A549 (cell line): ENCODE measurements at regions not wholly inside any gene's neighbourhood (a gene's known extent, or its start where the extent isn't known, plus 50 kb on each side); places are given as distances from the start of the nearest gene placed in this dataset.

Experiments used
- ATAC-seq, 2 experiments: fragments of 200-7000 bp in 1 of 2; fragments of >200 bp in 1 of 2; cut with Nextera tagmentation in 1 of 2; cut with Tn5 transposase in 1 of 2; 3 replicates each; pipeline versions ENCODE4 v1.8.0 to v1.9.1; 2018 to 2020; ENCODE audit warnings: mild to moderate bottlenecking in 1 of 2, moderate library complexity in 1 of 2
- CTCF ChIA-PET: fragments of 300-600 bp; sonication (Branson Sonifier 250); formaldehyde crosslinking; extraction: SDS; loops from one replicate; lab custom pipeline; 2021; ENCODE audit warnings: antibody characterized with exemption, inconsistent platforms; lab: Yijun Ruan, JAX
- POLR2A ChIA-PET: fragments of 350-600 bp; formaldehyde crosslinking; extraction: SDS; loops from one replicate; lab custom pipeline; 2021; ENCODE audit warnings: antibody characterized with exemption, inconsistent platforms; lab: Yijun Ruan, JAX
- DNase-seq, 2 experiments: peaks; one replicate each; pipeline versions ENCODE4 v3.0.0 to v3.0.0-alpha.2; 2011 to 2016; ENCODE audit warnings: low read depth in 1 of 2, low spot score in 1 of 2
- FAIRE-seq: peaks from 2 replicates; lab custom pipeline; 2011; peaks lifted over from hg19 to GRCh38; lab: Jason Lieb, UNC
- H3K27ac ChIP-seq, 2 experiments: fragments of >200 bp; sonication (Bioruptor Twin); formaldehyde crosslinking; 3 replicates each; pipeline ENCODE4 v1.5.1; 2016 to 2017
- H3K4me1 ChIP-seq: fragments of >200 bp; sonication (Bioruptor Twin); formaldehyde crosslinking; 3 replicates; pipeline ENCODE4 v1.6.1; 2016
- H3K4me2 ChIP-seq: fragments of >200 bp; sonication (Bioruptor Twin); formaldehyde crosslinking; 3 replicates; pipeline ENCODE4 v1.6.1; 2016
- H3K4me3 ChIP-seq: fragments of >200 bp; sonication (Bioruptor Twin); formaldehyde crosslinking; 3 replicates; pipeline ENCODE4 v1.5.1; 2016
- H3K9me3 ChIP-seq: fragments of >200 bp; sonication (Bioruptor Twin); formaldehyde crosslinking; 3 replicates; pipeline ENCODE4 v1.6.1; 2016
- BCL3 ChIP-seq: fragments of >200 bp; sonication (Bioruptor Twin); formaldehyde crosslinking; IDR thresholded peaks from 3 replicates; pipeline ENCODE4 v1.6.1; 2016
- CEBPB ChIP-seq, 2 experiments: fragments of >200 bp in 1 of 2; sonication (Bioruptor Twin) in 1 of 2; formaldehyde crosslinking in 1 of 2; IDR thresholded peaks; 2 replicates each; pipeline ENCODE4 v1.6.1; 2012 to 2016
- E2F6 ChIP-seq: IDR thresholded peaks from 2 replicates; pipeline ENCODE4 v1.6.1; 2012; ENCODE audit warnings: low read depth, borderline replicate concordance
- EHMT2 ChIP-seq: fragments of 200-600 bp; sonication (generic); IDR thresholded peaks from 2 replicates; pipeline ENCODE4 v1.6.1; 2016; ENCODE audit warnings: antibody characterized with exemption, low read depth, mild to moderate bottlenecking, moderate library complexity
- ELK1 ChIP-seq: fragments of 150-350 bp; IDR thresholded peaks from 2 replicates; pipeline ENCODE4 v1.6.1; 2014; ENCODE audit warnings: low read depth, mild to moderate bottlenecking, low read length
- FOSB ChIP-seq: fragments of 250-450 bp; sonication (Bioruptor Pico); IDR thresholded peaks from 2 replicates; pipeline ENCODE4 v1.5.0; 2020; ENCODE audit warnings: mild to moderate bottlenecking, moderate library complexity
- HDAC2 ChIP-seq: fragments of 200-600 bp; sonication (generic); IDR thresholded peaks from 2 replicates; pipeline ENCODE4 v1.6.1; 2016
- HEYL ChIP-seq: fragments of 250-450 bp; sonication (Bioruptor Pico); IDR thresholded peaks from 2 replicates; pipeline ENCODE4 v1.8.0; 2021; ENCODE audit warnings: mild to moderate bottlenecking, moderate library complexity
- HOXA7 ChIP-seq: fragments of 250-450 bp; sonication (Bioruptor Pico); IDR thresholded peaks from 2 replicates; pipeline ENCODE4 v1.5.0; 2020; ENCODE audit warnings: mild to moderate bottlenecking, moderate library complexity
- HOXB13 ChIP-seq: fragments of 250-450 bp; sonication (Bioruptor Pico); IDR thresholded peaks from 2 replicates; pipeline ENCODE4 v1.5.0; 2020; ENCODE audit warnings: low read depth, mild to moderate bottlenecking, moderate library complexity
- JUNB ChIP-seq: fragments of >200 bp; sonication (Bioruptor Twin); formaldehyde crosslinking; IDR thresholded peaks from 2 replicates; pipeline ENCODE4 v1.6.1; 2016
- KDM1A ChIP-seq: fragments of 200-600 bp; sonication (generic); IDR thresholded peaks from 2 replicates; pipeline ENCODE4 v1.6.1; 2016; ENCODE audit warnings: low read depth, mild to moderate bottlenecking
- NFE2L2 ChIP-seq: fragments of 150-350 bp; conservative IDR thresholded peaks from 2 replicates; pipeline ENCODE4 v1.6.1; 2014; ENCODE audit warnings: low read length
- NR3C1 ChIP-seq: fragments of >200 bp; sonication (Bioruptor Twin); formaldehyde crosslinking; IDR thresholded peaks from 3 replicates; pipeline ENCODE4 v1.6.1; 2017
- RAD21 ChIP-seq, 2 experiments: fragments of >200 bp in 1 of 2; sonication (Bioruptor Twin) in 1 of 2; formaldehyde crosslinking in 1 of 2; IDR thresholded peaks in 1 of 2; conservative IDR thresholded peaks in 1 of 2; 2 replicates in 1 of 2; 3 replicates in 1 of 2; pipeline ENCODE4 v1.6.1; 2012 to 2018; ENCODE audit warnings: inconsistent platforms in 1 of 2
- REST ChIP-seq: fragments of 200-600 bp; sonication (generic); IDR thresholded peaks from 2 replicates; pipeline ENCODE4 v1.6.1; 2016; ENCODE audit warnings: antibody characterized with exemption, mild to moderate bottlenecking, moderate library complexity
- RFX5 ChIP-seq: fragments of 450-650 bp; IDR thresholded peaks from 2 replicates; pipeline ENCODE4 v1.7.1; 2014; ENCODE audit warnings: antibody characterized with exemption, mild to moderate bottlenecking, moderate library complexity
- SMC3 ChIP-seq: fragments of >200 bp; sonication (Bioruptor Twin); formaldehyde crosslinking; IDR thresholded peaks from 3 replicates; pipeline ENCODE4 v1.6.1; 2018; ENCODE audit warnings: inconsistent platforms
- SREBF2 ChIP-seq: fragments of 450-650 bp; IDR thresholded peaks from 2 replicates; pipeline ENCODE4 v1.6.1; 2014; ENCODE audit warnings: mild to moderate bottlenecking, moderate library complexity
- ZFP36 ChIP-seq: fragments of 450-650 bp; IDR thresholded peaks from 2 replicates; pipeline ENCODE4 v1.6.1; 2014; ENCODE audit warnings: borderline replicate concordance; ENCODE audit not compliant: partially characterized antibody
- ZSCAN20 ChIP-seq: fragments of 250-450 bp; sonication (Bioruptor Pico); IDR thresholded peaks from 2 replicates; pipeline ENCODE4 v1.8.0; 2022; ENCODE audit warnings: mild to moderate bottlenecking, moderate library complexity
- WGBS: methylation state at CpG from one replicate; pipeline ENCODE4 v1.1.6; 2017; ENCODE audit errors: missing lambda C conversion rate; 5-methylcytosine and 5-hydroxymethylcytosine counted together

- Histone ChIP-seq H3K4me3 (no peak overlapping the region), H3K27ac (no peak overlapping the region), H3K4me1 (no peaks in the 10 kb centered on the region), H3K9me3 (no peaks in the 10 kb centered on the region), H3K4me2 (no peak overlapping the region)
- no peak for DNase-seq
- CTCF ChIA-PET: no interaction called here
- FAIRE-seq: no peak
- no peak for ATAC-seq
- TF ChIP-seq KDM1A (no peak), SREBF2 (no peak), ZSCAN20 (CRISPR knock-in tag) (no peak), FOSB (CRISPR knock-in tag) (no peak), NFE2L2 (no peak), NR3C1 (no peak), EHMT2 (no peak), CEBPB (IDR thresholded peaks at IDR 0.05) (no peak), HEYL (CRISPR knock-in tag) (no peak), REST (no peak), ELK1 (no peak), ZFP36 (no peak), JUNB (no peak), E2F6 (no peak), SMC3 (no peak), RFX5 (no peak)
- POLR2A ChIA-PET: no interaction called here
- WGBS: 7% methylated on average over 2 of the region's 2 CpGs
Measured at GRCh38 chr5:97580746-97581145, 397.7 kb upstream of the RIOK2 start.

GRCh38 chr5:97591781-97592180, 408.7 kb upstream of the RIOK2 start:
- no peak overlapping the region for H3K4me2 ChIP-seq
- ATAC-seq: no peak
- ChIA-PET POLR2A (no interaction called here), CTCF (no interaction called here)
- no peak overlapping the region for H3K27ac ChIP-seq
- no peak overlapping the region for H3K4me3 ChIP-seq
- WGBS: 0% methylated on average over 1 of the region's 1 CpG
- no peak for FAIRE-seq
- no peaks in the 10 kb centered on the region for H3K4me1 ChIP-seq
- no peaks in the 10 kb centered on the region for H3K9me3 ChIP-seq
- no peak for DNase-seq
- TF ChIP-seq HOXA7 (CRISPR knock-in tag) (no peak), HDAC2 (no peak), RAD21 (conservative IDR thresholded peaks at IDR 0.05 in 1 of 2, IDR thresholded peaks at IDR 0.05 in 1 of 2) (no peak), BCL3 (no peak), HOXB13 (no peak), EHMT2 (no peak)
- TF ChIP-seq, all 56 proteins: peak for 0
